Neural progenitor cell (in vitro differentiated cells): ENCODE measurements at regions not wholly inside any gene's neighbourhood (a gene's known extent, or its start where the extent isn't known, plus 50 kb on each side); places are given as distances from the start of the nearest gene placed in this dataset.

Experiments used
- CTCF ChIP-seq: fragments of 200-600 bp; sonication (generic); IDR thresholded peaks from 2 replicates; pipeline ENCODE4 v1.5.1; 2017; ENCODE audit warnings: antibody characterized with exemption, mild to moderate bottlenecking
- EZH2 ChIP-seq: fragments of 200-600 bp; sonication (generic); IDR thresholded peaks from 2 replicates; pipeline ENCODE4 v1.6.1; 2017; ENCODE audit warnings: antibody characterized with exemption, mild to moderate bottlenecking, moderate library complexity
- EZH2phosphoT487 ChIP-seq: fragments of 200-600 bp; sonication (generic); IDR thresholded peaks from 2 replicates; pipeline ENCODE4 v1.6.1; 2017; ENCODE audit warnings: antibody characterized with exemption

GRCh38 chr2:18975506-18976167, 382.8 kb downstream of the OSR1 start:
- TF ChIP-seq CTCF (no peak), EZH2 (no peak), EZH2phosphoT487 (no peak)
